ENCODE measurements at regions not wholly inside any gene's neighbourhood (a gene's known extent, or its start where the extent isn't known, plus 50 kb on each side); places are given as distances from the start of the nearest gene placed in this dataset.

DNA sequence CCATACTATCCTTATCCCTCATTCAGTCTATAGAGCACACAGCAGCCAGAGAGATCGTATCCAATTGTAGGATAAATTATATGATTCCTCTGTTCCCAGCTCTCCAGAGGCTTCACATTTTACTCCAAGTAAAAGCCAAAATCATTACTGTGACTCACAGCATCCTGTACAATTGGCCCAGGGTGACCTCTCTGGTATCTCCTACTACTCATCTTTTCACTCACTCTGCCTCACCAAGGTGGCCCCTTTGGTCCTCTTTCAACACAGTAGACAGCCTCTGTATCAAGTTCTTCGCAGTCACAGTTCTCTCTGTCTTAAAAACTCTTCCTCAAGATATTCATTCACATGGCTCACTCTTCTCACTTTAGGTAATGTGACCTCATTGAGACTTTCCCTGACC, 72.6 kb upstream of the LSM8 start:
- no peaks in the 10 kb centered on the region for H4K20me1 ChIP-seq (ENCODE audit: low read length)
- TF ChIP-seq EZH2 (IDR thresholded peaks at IDR 0.05; ENCODE audit: low read length, unreplicated experiment) (no peak), EZH2phosphoT487 (IDR thresholded peaks at IDR 0.05; ENCODE audit: borderline replicate concordance, low read length) (no peak)
- TF ChIP-seq, protein P1, sequence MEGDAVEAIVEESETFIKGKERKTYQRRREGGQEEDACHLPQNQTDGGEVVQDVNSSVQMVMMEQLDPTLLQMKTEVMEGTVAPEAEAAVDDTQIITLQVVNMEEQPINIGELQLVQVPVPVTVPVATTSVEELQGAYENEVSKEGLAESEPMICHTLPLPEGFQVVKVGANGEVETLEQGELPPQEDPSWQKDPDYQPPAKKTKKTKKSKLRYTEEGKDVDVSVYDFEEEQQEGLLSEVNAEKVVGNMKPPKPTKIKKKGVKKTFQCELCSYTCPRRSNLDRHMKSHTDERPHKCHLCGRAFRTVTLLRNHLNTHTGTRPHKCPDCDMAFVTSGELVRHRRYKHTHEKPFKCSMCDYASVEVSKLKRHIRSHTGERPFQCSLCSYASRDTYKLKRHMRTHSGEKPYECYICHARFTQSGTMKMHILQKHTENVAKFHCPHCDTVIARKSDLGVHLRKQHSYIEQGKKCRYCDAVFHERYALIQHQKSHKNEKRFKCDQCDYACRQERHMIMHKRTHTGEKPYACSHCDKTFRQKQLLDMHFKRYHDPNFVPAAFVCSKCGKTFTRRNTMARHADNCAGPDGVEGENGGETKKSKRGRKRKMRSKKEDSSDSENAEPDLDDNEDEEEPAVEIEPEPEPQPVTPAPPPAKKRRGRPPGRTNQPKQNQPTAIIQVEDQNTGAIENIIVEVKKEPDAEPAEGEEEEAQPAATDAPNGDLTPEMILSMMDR (conservative IDR thresholded peaks at IDR 0.05; ENCODE audit: low read depth, low read length): no peak
- H3K4me2 ChIP-seq (ENCODE audit: low read length): no peak overlapping the region
- POLR2A ChIA-PET (ENCODE audit: unreplicated experiment): no interaction called here
- no peaks in the 10 kb centered on the region for H3K9me2 ChIP-seq (replicated peaks; ENCODE audit: low read length)
- no peaks in the 10 kb centered on the region for H3K79me2 ChIP-seq (ENCODE audit: low read length)
- peaks cover 5% of the 10 kb centered on the region; the same call in 1 of the 2 replicates for H3K4me1 ChIP-seq (ENCODE audit: insufficient read depth, low read length)
- H2AFZ ChIP-seq (ENCODE audit: low read length): no peak overlapping the region
- no peaks in the 10 kb centered on the region for H3K27me3 ChIP-seq (ENCODE audit: low read length)
- CTCF ChIA-PET: no interaction called here
- DNase-seq (peak; percentile 3), ATAC-seq (no peak; the same call in 1 of the 2 replicates)
- intact Hi-C loops (cut with micrococcal nuclease): no loop called here
- H3K9ac ChIP-seq (ENCODE audit: low read length): no peak overlapping the region
- no peak overlapping the region for H3K27ac ChIP-seq (ENCODE audit: low read length)
- H3K4me3 ChIP-seq (ENCODE audit: low read length): no peak overlapping the region
- no peaks in the 10 kb centered on the region for H3K9me3 ChIP-seq (ENCODE audit: low read length)
- no peaks in the 10 kb centered on the region for H3F3A ChIP-seq (ENCODE audit: low read length, unreplicated experiment)
- BruUV-seq (replicated peaks): no TSS peak
- no peaks in the 10 kb centered on the region for H3K36me3 ChIP-seq (ENCODE audit: low read depth, low read length)

DNA sequence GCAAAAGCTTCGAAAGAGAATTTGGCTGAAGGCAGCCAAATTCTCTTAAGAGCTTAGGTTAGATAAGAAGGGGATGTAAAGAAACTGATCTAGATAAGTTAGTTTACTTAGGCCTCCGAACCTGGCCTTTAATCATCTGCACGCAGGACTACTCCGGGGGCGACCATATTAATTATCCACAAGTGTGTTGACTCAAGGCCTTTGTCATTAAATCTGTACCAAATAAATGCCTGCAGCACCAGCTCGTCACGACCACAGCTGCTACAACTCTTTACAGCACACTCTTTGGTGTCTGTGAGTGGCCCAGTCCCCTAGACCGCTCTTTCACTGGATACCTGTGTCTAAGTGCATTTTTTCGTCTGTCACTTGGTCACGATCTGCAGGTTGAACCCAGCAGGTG, 69.8 kb upstream of the LSM8 start:
- Histone ChIP-seq H3K9me2 (replicated peaks; ENCODE audit: low read length) (no peaks in the 10 kb centered on the region), H3K9me3 (ENCODE audit: low read length) (no peaks in the 10 kb centered on the region), H3K4me2 (ENCODE audit: low read length) (no peak overlapping the region), H3K4me1 (ENCODE audit: insufficient read depth, low read length) (peaks cover 2% of the 10 kb centered on the region; the same call in 1 of the 2 replicates), H3K4me3 (ENCODE audit: low read length) (no peak overlapping the region), H3K79me2 (ENCODE audit: low read length) (no peaks in the 10 kb centered on the region), H3K27ac (ENCODE audit: low read length) (no peak overlapping the region), H3K36me3 (ENCODE audit: low read depth, low read length) (no peaks in the 10 kb centered on the region), H4K20me1 (ENCODE audit: low read length) (no peaks in the 10 kb centered on the region), H3K27me3 (ENCODE audit: low read length) (no peaks in the 10 kb centered on the region), H3K9ac (ENCODE audit: low read length) (no peak overlapping the region), H2AFZ (ENCODE audit: low read length) (no peak overlapping the region), H3F3A (ENCODE audit: low read length, unreplicated experiment) (no peaks in the 10 kb centered on the region)
- intact Hi-C loops (cut with micrococcal nuclease): no loop called here
- no TSS peak for BruUV-seq (replicated peaks)
- DNase-seq: no peak
- no peak for TF ChIP-seq EZH2phosphoT487 (IDR thresholded peaks at IDR 0.05; ENCODE audit: borderline replicate concordance, low read length)
- TF ChIP-seq, protein P1 (conservative IDR thresholded peaks at IDR 0.05; ENCODE audit: low read depth, low read length): no peak
- no peak for TF ChIP-seq EZH2 (IDR thresholded peaks at IDR 0.05; ENCODE audit: low read length, unreplicated experiment)
- CTCF ChIA-PET: no interaction called here
- POLR2A ChIA-PET (ENCODE audit: unreplicated experiment): no interaction called here
- no peak for ATAC-seq

DNA sequence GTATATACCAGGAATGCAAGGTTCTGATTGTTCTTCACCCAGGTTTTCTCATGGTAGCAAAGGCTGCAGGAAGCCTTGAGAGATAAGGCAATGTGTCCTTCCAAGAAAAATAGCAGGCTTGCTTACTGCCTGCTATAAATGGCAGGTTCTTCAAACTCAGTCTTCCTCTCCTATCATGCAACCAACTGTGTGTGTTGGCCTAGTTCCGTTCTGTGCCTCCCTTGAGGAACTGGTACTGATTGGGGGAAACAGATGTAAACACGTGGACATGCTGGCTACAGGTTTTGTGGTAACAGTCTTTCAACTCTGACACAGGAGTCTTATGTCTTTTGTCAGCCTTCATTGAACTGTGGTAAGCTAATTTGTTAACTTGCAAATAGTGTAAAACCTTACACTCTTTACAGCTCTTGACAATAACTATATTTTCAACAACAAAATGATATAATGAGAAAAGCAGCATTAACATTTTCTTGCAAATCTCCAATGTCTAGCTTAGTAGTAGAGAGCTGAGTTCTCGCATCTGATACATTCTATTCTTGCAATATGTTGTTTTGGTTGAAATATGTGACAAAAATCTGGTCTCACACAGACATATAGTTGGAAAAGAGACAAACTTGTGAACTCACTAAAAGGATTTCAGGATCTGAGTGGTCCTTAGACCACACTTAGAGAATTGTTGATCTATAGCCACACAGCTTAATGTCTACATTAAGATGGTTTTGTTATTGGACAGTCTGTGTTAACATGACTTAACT, 54.7 kb upstream of the LSM8 start:
- H3K9ac ChIP-seq (ENCODE audit: low read length): no peak overlapping the region
- no peak overlapping the region for H3K27ac ChIP-seq (ENCODE audit: low read length)
- TF ChIP-seq EZH2phosphoT487 (IDR thresholded peaks at IDR 0.05; ENCODE audit: borderline replicate concordance, low read length) (no peak), EZH2 (IDR thresholded peaks at IDR 0.05; ENCODE audit: low read length, unreplicated experiment) (no peak)
- TF ChIP-seq, protein P1 (conservative IDR thresholded peaks at IDR 0.05; ENCODE audit: low read depth, low read length): no peak
- no peaks in the 10 kb centered on the region for H3K9me2 ChIP-seq (replicated peaks; ENCODE audit: low read length)
- no peak overlapping the region for H3K4me2 ChIP-seq (ENCODE audit: low read length)
- H3K27me3 ChIP-seq (ENCODE audit: low read length): no peaks in the 10 kb centered on the region
- no peaks in the 10 kb centered on the region for H4K20me1 ChIP-seq (ENCODE audit: low read length)
- no peak for DNase-seq
- ChIA-PET POLR2A (ENCODE audit: unreplicated experiment) (no interaction called here), CTCF (no interaction called here)
- no peaks in the 10 kb centered on the region for H3K36me3 ChIP-seq (ENCODE audit: low read depth, low read length)
- no peak overlapping the region for H3K4me3 ChIP-seq (ENCODE audit: low read length)
- H3K9me3 ChIP-seq (ENCODE audit: low read length): no peaks in the 10 kb centered on the region
- H3F3A ChIP-seq (ENCODE audit: low read length, unreplicated experiment): no peaks in the 10 kb centered on the region
- intact Hi-C loops (cut with micrococcal nuclease): no loop called here
- no peaks in the 10 kb centered on the region for H3K79me2 ChIP-seq (ENCODE audit: low read length)
- H3K4me1 ChIP-seq (ENCODE audit: insufficient read depth, low read length): no peaks in the 10 kb centered on the region
- BruUV-seq (replicated peaks): no TSS peak
- ATAC-seq: no peak
- H2AFZ ChIP-seq (ENCODE audit: low read length): no peak overlapping the region
